Liver (tissue), 8 donors: ENCODE measurements at regions not wholly inside any gene's neighbourhood (a gene's known extent, or its start where the extent isn't known, plus 50 kb on each side); places are given as distances from the start of the nearest gene placed in this dataset.

Experiments
- DNase-seq: peaks from one replicate; pipeline ENCODE4 v3.0.0-alpha.2; 2017; ENCODE audit warnings: low spot score
- H3K27ac ChIP-seq, 2 donors: one replicate each; pipeline ENCODE4 v1.7.0; 2013; ENCODE audit warnings: inconsistent platforms in 2 of 2, low read length in 2 of 2, control low read depth in 1 of 2, low read depth in 1 of 2, mild to moderate bottlenecking in 1 of 2
- H3K27me3 ChIP-seq, 4 donors: one replicate each; pipeline versions ENCODE4 v1.6.1 to v1.7.0; 2013; ENCODE audit warnings: low read length in 3 of 4, inconsistent platforms in 1 of 4, mild to moderate bottlenecking in 1 of 4, moderate library complexity in 1 of 4; ENCODE audit not compliant: control insufficient read depth in 4 of 4, insufficient read depth in 4 of 4
- H3K36me3 ChIP-seq, 4 donors: one replicate each; pipeline versions ENCODE4 v1.6.1 to v1.7.0; 2013; ENCODE audit warnings: low read length in 3 of 4, mild to moderate bottlenecking in 3 of 4, low read depth in 1 of 4, moderate library complexity in 1 of 4; ENCODE audit not compliant: control insufficient read depth in 4 of 4, insufficient read depth in 3 of 4
- H3K4me1 ChIP-seq, 4 donors: one replicate each; pipeline versions ENCODE4 v1.6.1 to v1.7.0; 2013; ENCODE audit warnings: low read length in 3 of 4, mild to moderate bottlenecking in 3 of 4, moderate library complexity in 1 of 4; ENCODE audit not compliant: control insufficient read depth in 4 of 4, insufficient read depth in 4 of 4
- H3K4me3 ChIP-seq, 3 donors: one replicate each; pipeline versions ENCODE4 v1.6.1 to v1.7.0; 2013; ENCODE audit warnings: low read length in 3 of 3, control low read depth in 1 of 3, low read depth in 1 of 3, mild to moderate bottlenecking in 1 of 3
- H3K9ac ChIP-seq, 2 donors: one replicate each; pipeline ENCODE4 v1.7.0; 2013; ENCODE audit warnings: low read length in 2 of 2, mild to moderate bottlenecking in 2 of 2, moderate library complexity in 2 of 2, control low read depth in 1 of 2, low read depth in 1 of 2
- H3K9me3 ChIP-seq, 4 donors: one replicate each; pipeline versions ENCODE4 v1.6.1 to v1.7.0; 2013; ENCODE audit warnings: low read length in 3 of 4; ENCODE audit not compliant: control insufficient read depth in 4 of 4
- EGR1 ChIP-seq, 2 donors: IDR thresholded peaks; 2 replicates each; pipeline ENCODE4 v1.6.1; 2016 to 2018; ENCODE audit warnings: antibody characterized with exemption in 2 of 2, low read depth in 2 of 2
- FOXA2 ChIP-seq: IDR thresholded peaks from 2 replicates; pipeline ENCODE4 v1.6.1; 2016; ENCODE audit warnings: antibody characterized with exemption
- HNF4A ChIP-seq, 2 donors: conservative IDR thresholded peaks; 2 replicates each; pipeline ENCODE4 v1.6.1; 2016; ENCODE audit warnings: antibody characterized with exemption in 2 of 2, mild to moderate bottlenecking in 2 of 2
- HNF4G ChIP-seq: IDR thresholded peaks from 2 replicates; pipeline ENCODE4 v1.6.1; 2016; ENCODE audit warnings: antibody characterized with exemption
- JUND ChIP-seq, 2 donors: IDR thresholded peaks; 2 replicates each; pipeline ENCODE4 v1.6.1; 2016; ENCODE audit warnings: antibody characterized with exemption in 2 of 2
- NR2F2 ChIP-seq: IDR thresholded peaks from 2 replicates; pipeline ENCODE4 v1.6.1; 2016; ENCODE audit warnings: antibody characterized with exemption
- RAD21 ChIP-seq, 2 donors: IDR thresholded peaks; 2 replicates each; pipeline ENCODE4 v1.6.1; 2016; ENCODE audit warnings: antibody characterized with exemption in 2 of 2, mild to moderate bottlenecking in 2 of 2
- REST ChIP-seq: IDR thresholded peaks from 2 replicates; pipeline ENCODE4 v1.6.1; 2016; ENCODE audit warnings: antibody characterized with exemption, mild to moderate bottlenecking
- RXRA ChIP-seq, 2 donors: IDR thresholded peaks; 2 replicates each; pipeline ENCODE4 v1.6.1; 2017 to 2018; ENCODE audit warnings: antibody characterized with exemption in 2 of 2, mild to moderate bottlenecking in 1 of 2
- YY1 ChIP-seq: IDR thresholded peaks from 2 replicates; pipeline ENCODE4 v1.6.1; 2016; ENCODE audit warnings: antibody characterized with exemption, mild to moderate bottlenecking
- WGBS: extraction: QIAGEN DNeasy Blood & Tissue Kit; methylation state at CpG from one replicate; pipeline ENCODE4 v1.1.7; 2013; 5-methylcytosine and 5-hydroxymethylcytosine counted together
- TF ChIP-seq, protein P1 (sequence below): IDR thresholded peaks from 2 replicates; pipeline ENCODE4 v1.6.1; 2016; ENCODE audit warnings: antibody characterized with exemption
- TF ChIP-seq, protein P2 (sequence below): fragments of 150-350 bp; IDR thresholded peaks from 2 replicates; pipeline ENCODE4 v1.5.1; 2017; ENCODE audit warnings: improper control_type of control experiment, low read depth, low read length; ENCODE audit not compliant: missing input control
- TF ChIP-seq, protein P3 (sequence below): IDR thresholded peaks from 2 replicates; pipeline ENCODE4 v1.6.1; 2016; ENCODE audit warnings: antibody characterized with exemption
- donor health status: healthy.
- donor health status: healthy.
- donor health status: healthy.
- donor health status: healthy.
- donor health status: healthy.

- H3K9ac ChIP-seq, result no peak overlapping the region
- no peak overlapping the region for H3K27ac ChIP-seq
- 82% methylated on average over 1 of the region's 1 CpG for WGBS
- no peaks in the 10 kb centered on the region for H3K36me3 ChIP-seq
- no peak for DNase-seq
- no peaks in the 10 kb centered on the region for H3K27me3 ChIP-seq
- TF ChIP-seq, protein P1, sequence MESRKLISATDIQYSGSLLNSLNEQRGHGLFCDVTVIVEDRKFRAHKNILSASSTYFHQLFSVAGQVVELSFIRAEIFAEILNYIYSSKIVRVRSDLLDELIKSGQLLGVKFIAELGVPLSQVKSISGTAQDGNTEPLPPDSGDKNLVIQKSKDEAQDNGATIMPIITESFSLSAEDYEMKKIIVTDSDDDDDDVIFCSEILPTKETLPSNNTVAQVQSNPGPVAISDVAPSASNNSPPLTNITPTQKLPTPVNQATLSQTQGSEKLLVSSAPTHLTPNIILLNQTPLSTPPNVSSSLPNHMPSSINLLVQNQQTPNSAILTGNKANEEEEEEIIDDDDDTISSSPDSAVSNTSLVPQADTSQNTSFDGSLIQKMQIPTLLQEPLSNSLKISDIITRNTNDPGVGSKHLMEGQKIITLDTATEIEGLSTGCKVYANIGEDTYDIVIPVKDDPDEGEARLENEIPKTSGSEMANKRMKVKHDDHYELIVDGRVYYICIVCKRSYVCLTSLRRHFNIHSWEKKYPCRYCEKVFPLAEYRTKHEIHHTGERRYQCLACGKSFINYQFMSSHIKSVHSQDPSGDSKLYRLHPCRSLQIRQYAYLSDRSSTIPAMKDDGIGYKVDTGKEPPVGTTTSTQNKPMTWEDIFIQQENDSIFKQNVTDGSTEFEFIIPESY, result no peak
- TF ChIP-seq FOXA2 (no peak), HNF4A (conservative IDR thresholded peaks at IDR 0.05) (no peak), EGR1 (IDR thresholded peaks at IDR 0.05; ENCODE audit: low read depth in 2 of 2) (no peak), HNF4G (no peak), JUND (IDR thresholded peaks at IDR 0.05) (no peak), NR2F2 (no peak)
- TF ChIP-seq, protein P2, sequence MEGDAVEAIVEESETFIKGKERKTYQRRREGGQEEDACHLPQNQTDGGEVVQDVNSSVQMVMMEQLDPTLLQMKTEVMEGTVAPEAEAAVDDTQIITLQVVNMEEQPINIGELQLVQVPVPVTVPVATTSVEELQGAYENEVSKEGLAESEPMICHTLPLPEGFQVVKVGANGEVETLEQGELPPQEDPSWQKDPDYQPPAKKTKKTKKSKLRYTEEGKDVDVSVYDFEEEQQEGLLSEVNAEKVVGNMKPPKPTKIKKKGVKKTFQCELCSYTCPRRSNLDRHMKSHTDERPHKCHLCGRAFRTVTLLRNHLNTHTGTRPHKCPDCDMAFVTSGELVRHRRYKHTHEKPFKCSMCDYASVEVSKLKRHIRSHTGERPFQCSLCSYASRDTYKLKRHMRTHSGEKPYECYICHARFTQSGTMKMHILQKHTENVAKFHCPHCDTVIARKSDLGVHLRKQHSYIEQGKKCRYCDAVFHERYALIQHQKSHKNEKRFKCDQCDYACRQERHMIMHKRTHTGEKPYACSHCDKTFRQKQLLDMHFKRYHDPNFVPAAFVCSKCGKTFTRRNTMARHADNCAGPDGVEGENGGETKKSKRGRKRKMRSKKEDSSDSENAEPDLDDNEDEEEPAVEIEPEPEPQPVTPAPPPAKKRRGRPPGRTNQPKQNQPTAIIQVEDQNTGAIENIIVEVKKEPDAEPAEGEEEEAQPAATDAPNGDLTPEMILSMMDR, result no peak
- no peaks in the 10 kb centered on the region for H3K9me3 ChIP-seq
- H3K4me1 ChIP-seq, result no peaks in the 10 kb centered on the region
- no peak overlapping the region for H3K4me3 ChIP-seq
Measured at GRCh38 chr3:150331978-150332568, 76.0 kb upstream of the TSC22D2 start.

GRCh38 chr3:150330872-150331271, 77.2 kb upstream of the TSC22D2 start:
- H3K27me3 ChIP-seq, result no peaks in the 10 kb centered on the region
- no peaks in the 10 kb centered on the region for H3K36me3 ChIP-seq
- 40% methylated on average over 2 of the region's 2 CpGs for WGBS

More at GRCh38 chr3:150330872-150331271, 77.2 kb upstream of the TSC22D2 start:
- no peak overlapping the region for H3K27ac ChIP-seq
- H3K9me3 ChIP-seq, result no peaks in the 10 kb centered on the region
- no peaks in the 10 kb centered on the region for H3K4me1 ChIP-seq
- no peak overlapping the region for H3K4me3 ChIP-seq
- H3K9ac ChIP-seq, result no peak overlapping the region
- TF ChIP-seq HNF4G, result no peak
- no peak for TF ChIP-seq RAD21 (IDR thresholded peaks at IDR 0.05)
- no peak for TF ChIP-seq YY1
- TF ChIP-seq, protein P3, sequence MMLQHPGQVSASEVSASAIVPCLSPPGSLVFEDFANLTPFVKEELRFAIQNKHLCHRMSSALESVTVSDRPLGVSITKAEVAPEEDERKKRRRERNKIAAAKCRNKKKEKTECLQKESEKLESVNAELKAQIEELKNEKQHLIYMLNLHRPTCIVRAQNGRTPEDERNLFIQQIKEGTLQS, result no peak
- TF ChIP-seq, protein P2, result no peak
- no peak for TF ChIP-seq REST
- TF ChIP-seq NR2F2, result no peak
- TF ChIP-seq FOXA2, result no peak
- no peak for TF ChIP-seq RXRA (IDR thresholded peaks at IDR 0.05)
- TF ChIP-seq, protein P1, result no peak
- no peak for DNase-seq
